ENCODE measurements at regions not wholly inside any gene's neighbourhood (a gene's known extent, or its start where the extent isn't known, plus 50 kb on each side); places are given as distances from the start of the nearest gene placed in this dataset.

- TF ChIP-seq CTCF (IDR thresholded peaks at IDR 0.05), result no peak
- no peak for TF ChIP-seq POLR2AphosphoS5 (IDR thresholded peaks at IDR 0.05)
Observed at GRCh38 chr3:192001218-192001617, 540.3 kb downstream of the PYDC2 start.

Measured in stomach (tissue), 4 donors.